ENCODE measurements at regions not wholly inside any gene's neighbourhood (a gene's known extent, or its start where the extent isn't known, plus 50 kb on each side); places are given as distances from the start of the nearest gene placed in this dataset.

DNA sequence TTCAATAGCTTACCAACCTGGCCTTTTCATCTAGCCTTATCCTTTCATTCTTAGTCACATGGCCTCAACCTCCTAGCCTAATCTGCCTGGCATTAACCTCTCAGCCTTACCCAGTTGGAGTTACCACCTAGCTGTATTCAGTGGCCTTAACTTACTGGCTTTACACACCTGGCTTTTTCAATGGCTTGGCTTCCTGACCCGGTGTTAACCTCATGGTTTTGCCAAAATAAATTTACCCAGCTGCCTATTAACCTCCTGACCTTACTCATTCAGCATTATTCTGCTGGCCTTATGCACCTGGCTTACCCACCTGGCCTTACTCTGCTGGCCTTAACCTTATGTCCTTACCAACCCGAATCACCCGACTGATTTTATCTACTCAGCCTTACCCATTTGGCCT, 135.5 kb upstream of the ZSWIM2 start:
- TF ChIP-seq, protein P1, sequence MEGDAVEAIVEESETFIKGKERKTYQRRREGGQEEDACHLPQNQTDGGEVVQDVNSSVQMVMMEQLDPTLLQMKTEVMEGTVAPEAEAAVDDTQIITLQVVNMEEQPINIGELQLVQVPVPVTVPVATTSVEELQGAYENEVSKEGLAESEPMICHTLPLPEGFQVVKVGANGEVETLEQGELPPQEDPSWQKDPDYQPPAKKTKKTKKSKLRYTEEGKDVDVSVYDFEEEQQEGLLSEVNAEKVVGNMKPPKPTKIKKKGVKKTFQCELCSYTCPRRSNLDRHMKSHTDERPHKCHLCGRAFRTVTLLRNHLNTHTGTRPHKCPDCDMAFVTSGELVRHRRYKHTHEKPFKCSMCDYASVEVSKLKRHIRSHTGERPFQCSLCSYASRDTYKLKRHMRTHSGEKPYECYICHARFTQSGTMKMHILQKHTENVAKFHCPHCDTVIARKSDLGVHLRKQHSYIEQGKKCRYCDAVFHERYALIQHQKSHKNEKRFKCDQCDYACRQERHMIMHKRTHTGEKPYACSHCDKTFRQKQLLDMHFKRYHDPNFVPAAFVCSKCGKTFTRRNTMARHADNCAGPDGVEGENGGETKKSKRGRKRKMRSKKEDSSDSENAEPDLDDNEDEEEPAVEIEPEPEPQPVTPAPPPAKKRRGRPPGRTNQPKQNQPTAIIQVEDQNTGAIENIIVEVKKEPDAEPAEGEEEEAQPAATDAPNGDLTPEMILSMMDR (IDR thresholded peaks at IDR 0.05): no peak
- no peak for TF ChIP-seq POLR2A (IDR thresholded peaks at IDR 0.05)
- no peak for TF ChIP-seq EP300 (IDR thresholded peaks at IDR 0.05)
- no peak for TF ChIP-seq POLR2AphosphoS5 (IDR thresholded peaks at IDR 0.05)

Measured in gastroesophageal sphincter (tissue), 3 donors.